H54 (cell line): ENCODE measurements at regions not wholly inside any gene's neighbourhood (a gene's known extent, or its start where the extent isn't known, plus 50 kb on each side); places are given as distances from the start of the nearest gene placed in this dataset.

ENCODE experiments used
- DNase-seq: peaks from one replicate; pipeline ENCODE4 v3.0.0; 2011; ENCODE audit warnings: low spot score, mixed read lengths; ENCODE audit not compliant: insufficient read length
- FAIRE-seq: peaks from 3 replicates; lab custom pipeline; 2011; peaks lifted over from hg19 to GRCh38; lab: Jason Lieb, UNC
- POLR2A ChIP-seq: IDR thresholded peaks from 2 replicates; pipeline ENCODE4 v1.6.1; 2011; ENCODE audit warnings: low read depth, mild to moderate bottlenecking, low read length

GRCh38 chr16:59090541-59090940, 356.4 kb upstream of the GOT2 start:
- no peak for FAIRE-seq
- no peak for TF ChIP-seq POLR2A
- DNase-seq: no peak

DNA sequence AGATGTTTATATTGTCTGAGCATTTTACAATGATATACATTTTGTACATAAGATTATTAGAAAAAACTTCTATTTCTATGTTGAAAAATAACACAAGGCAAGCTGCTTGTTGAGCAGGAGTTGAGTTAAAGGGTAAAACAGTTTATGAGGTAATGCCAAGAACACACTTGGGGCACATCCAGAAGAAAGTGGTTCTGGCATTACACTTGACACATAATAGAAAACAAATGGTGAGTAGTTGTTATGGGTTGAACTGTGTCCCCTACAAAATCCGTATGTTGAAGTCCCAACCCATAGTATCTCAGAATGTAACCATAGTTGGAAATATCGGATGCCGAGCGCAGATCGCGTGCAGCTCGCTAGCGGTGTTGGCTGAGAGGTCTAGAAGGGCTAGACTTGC, 354.3 kb upstream of the GOT2 start:
- TF ChIP-seq POLR2A: no peak
- DNase-seq (no peak), FAIRE-seq (no peak)

DNA sequence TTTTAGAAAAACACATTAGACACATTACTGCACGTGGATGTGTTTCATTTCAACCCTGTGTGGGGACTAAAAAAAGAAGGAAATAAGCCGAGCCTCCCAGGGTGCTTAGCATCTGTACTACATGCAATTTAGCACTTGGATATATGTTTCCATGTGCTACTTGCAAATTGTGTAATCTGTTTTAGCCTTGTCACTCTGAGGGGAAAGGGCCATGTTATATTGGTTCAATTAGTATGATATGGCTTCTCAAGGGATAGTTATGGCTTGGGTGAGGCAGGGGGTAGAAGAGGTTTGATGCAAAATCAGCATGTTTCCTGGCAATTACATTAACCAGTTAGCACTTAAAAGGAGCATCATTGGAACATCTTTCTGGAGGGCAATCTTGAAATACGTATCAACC, 353.5 kb upstream of the GOT2 start:
- TF ChIP-seq POLR2A: no peak
- DNase-seq (no peak), FAIRE-seq (no peak)

GRCh38 chr16:59067205-59067604, 333.1 kb upstream of the GOT2 start:
- no peak for TF ChIP-seq POLR2A
- no peak for DNase-seq
- FAIRE-seq: no peak

- FAIRE-seq (no peak), DNase-seq (no peak)
- TF ChIP-seq POLR2A: no peak
Observed at GRCh38 chr16:59060207-59060606, 326.1 kb upstream of the GOT2 start.

- no peak for FAIRE-seq
- DNase-seq: no peak
- TF ChIP-seq POLR2A: no peak
Observed at GRCh38 chr16:59058250-59058649, 324.1 kb upstream of the GOT2 start.

DNA sequence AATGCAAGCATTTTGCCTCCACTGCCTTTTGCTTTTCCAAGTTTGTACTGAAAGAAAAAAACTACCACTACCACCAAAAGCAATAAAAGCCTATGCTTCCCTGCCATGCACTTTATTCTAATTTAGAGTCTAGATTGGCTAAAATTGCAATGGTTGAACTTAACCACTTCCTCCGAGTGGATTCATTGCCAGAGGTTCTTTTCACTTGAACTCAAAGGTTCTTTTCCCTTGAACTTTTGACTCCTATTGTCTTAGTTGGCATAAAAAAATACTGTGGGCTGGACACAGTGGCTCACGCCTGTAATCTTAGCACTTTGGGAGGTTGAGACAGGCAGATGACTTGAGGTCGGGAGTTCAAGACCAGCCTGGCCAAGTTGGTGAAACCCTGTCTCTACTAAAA, 319.8 kb upstream of the GOT2 start:
- no peak for FAIRE-seq
- DNase-seq: no peak

DNA sequence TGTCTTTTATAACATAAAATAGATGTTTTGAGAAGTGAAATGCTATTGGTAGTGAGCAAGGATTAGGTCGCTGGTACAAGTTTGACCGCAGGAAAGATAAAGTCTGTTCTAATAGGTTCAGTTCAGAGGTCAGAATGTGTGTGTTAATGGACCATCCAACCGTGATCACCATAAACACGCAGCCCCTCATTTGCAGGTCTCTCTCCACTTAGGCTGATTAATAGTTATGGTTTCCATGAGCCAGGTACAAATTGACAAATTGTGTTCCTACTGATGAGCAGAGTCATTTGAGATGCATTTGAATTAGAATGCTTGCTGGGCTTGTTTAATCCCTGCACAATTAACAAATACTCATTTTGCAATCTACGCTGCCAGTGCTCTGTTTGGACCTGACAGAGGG, 318.1 kb upstream of the GOT2 start:
- FAIRE-seq (no peak), DNase-seq (no peak)
- no peak for TF ChIP-seq POLR2A

More for the DNA sequence above, 319.8 kb upstream of the GOT2 start:
- TF ChIP-seq POLR2A: no peak

- FAIRE-seq (no peak), DNase-seq (no peak)
- no peak for TF ChIP-seq POLR2A
Observed at GRCh38 chr16:59048876-59049275, 314.8 kb upstream of the GOT2 start.

- FAIRE-seq (no peak), DNase-seq (no peak)
- TF ChIP-seq POLR2A: no peak
Observed at GRCh38 chr16:59047114-59047513, 313.0 kb upstream of the GOT2 start.

DNA sequence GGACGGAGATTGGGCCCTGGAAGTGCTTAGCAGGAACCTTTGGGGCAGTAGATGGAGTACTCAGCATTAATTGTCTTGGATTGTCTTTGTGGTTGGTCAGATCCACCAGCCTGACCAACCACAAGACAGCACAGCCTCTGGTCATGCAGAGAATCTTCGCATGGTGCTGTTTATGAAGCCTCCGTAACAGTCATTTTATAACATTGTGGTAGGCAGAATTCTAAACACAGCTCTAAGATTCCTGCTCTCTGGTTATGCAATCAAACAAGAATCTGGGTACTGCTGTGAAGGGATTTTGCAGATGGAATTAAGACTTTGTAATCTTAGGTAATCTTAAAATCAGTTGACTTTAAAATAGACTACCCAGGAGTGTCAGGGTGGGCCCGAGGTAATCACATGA, 312.2 kb upstream of the GOT2 start:
- TF ChIP-seq POLR2A: no peak

DNA sequence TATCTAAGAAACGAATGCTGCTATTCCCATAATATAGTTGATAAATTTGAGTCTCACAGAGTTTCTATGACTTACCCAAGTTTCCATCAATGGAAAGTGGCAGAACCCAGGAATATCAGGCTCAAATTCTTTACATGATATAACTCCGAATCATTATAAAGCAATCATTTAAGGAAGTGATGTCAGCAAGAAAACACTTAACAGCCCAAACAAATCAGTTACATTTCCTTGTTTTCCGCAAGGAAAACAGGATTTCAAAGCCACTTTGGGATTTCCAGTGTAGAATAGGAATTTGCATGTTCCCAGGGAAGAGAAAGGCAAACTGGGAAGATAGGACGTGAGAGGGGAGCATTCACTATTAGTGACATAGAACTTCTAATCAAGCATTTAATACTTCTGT, 311.4 kb upstream of the GOT2 start:
- DNase-seq: no peak
- TF ChIP-seq POLR2A: no peak
- FAIRE-seq: no peak

More for the DNA sequence above, 312.2 kb upstream of the GOT2 start:
- FAIRE-seq (no peak), DNase-seq (no peak)

GRCh38 chr16:59044616-59045015, 310.5 kb upstream of the GOT2 start:
- DNase-seq: no peak
- no peak for FAIRE-seq
- no peak for TF ChIP-seq POLR2A

- TF ChIP-seq POLR2A: no peak
- no peak for FAIRE-seq
- no peak for DNase-seq
Observed at GRCh38 chr16:59042301-59042700, 308.2 kb upstream of the GOT2 start.

DNA sequence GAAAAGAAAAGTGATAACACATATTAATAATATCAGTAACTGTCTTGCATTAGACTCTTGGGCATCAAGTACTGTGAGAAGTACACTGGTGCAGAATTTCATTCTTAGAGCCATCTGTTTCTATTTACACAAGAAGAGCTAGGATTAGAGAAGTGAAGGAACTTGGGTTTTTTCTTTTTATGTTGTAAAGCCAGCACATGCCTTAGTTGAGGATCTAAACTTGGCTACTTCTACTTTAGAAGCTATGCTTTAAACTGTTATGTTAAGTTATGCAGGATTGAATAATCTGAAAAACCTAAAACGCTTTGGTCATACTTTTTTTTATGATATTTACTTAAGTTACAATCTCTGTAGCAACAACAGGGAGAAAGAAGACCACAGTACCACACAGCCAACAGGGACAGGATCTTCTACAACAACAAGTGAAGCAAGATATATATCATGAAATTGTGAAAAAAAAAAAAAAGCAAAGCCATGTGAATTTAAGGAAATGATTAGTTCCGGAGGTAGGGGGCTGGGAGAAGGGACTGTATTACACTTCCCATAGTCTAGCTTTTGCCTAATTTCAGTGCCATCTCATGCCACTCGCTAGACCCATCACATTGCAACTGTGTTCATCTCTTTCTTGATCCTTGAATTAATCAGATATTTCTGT, 305.1 kb upstream of the GOT2 start:
- FAIRE-seq: no peak
- TF ChIP-seq POLR2A: no peak
- DNase-seq: no peak
